H1 (cell line): ENCODE measurements at regions not wholly inside any gene's neighbourhood (a gene's known extent, or its start where the extent isn't known, plus 50 kb on each side); places are given as distances from the start of the nearest gene placed in this dataset.

Source experiments
- CTCF ChIA-PET: fragments of 300-600 bp; sonication (Branson Sonifier 250); formaldehyde crosslinking; loops from one replicate; lab custom pipeline; 2021; ENCODE audit not compliant: partially characterized antibody; lab: Charles Lee
- POLR2A ChIA-PET: fragments of 300-600 bp; sonication (Branson Sonifier 250); formaldehyde crosslinking; loops from one replicate; lab custom pipeline; 2021; ENCODE audit warnings: inconsistent platforms; ENCODE audit not compliant: partially characterized antibody; lab: Charles Lee
- DNase-seq, 2 experiments: peaks; one replicate each; pipeline versions ENCODE4 v3.0.0 to v3.0.0-alpha.2; 2010 to 2022; ENCODE audit warnings: low spot score in 2 of 2, low read depth in 1 of 2, mixed read lengths in 1 of 2
- FAIRE-seq: peaks from 2 replicates; lab custom pipeline; 2011; peaks lifted over from hg19 to GRCh38; lab: Jason Lieb, UNC
- H2AFZ ChIP-seq: 2 replicates; pipeline ENCODE4 v1.8.1; 2012; ENCODE audit warnings: low read length, inconsistent platforms
- H2AK5ac ChIP-seq: 2 replicates; pipeline ENCODE4 v1.6.1; 2013; ENCODE audit warnings: low read depth, low read length
- H2BK120ac ChIP-seq: replicated peaks from 2 replicates; pipeline ENCODE3; 2013; ENCODE audit warnings: low read depth, low read length, inconsistent platforms
- H2BK12ac ChIP-seq: 2 replicates; pipeline ENCODE4 v1.6.1; 2013; ENCODE audit warnings: low read depth, low read length
- H2BK15ac ChIP-seq: 2 replicates; pipeline ENCODE4 v1.6.1; 2013; ENCODE audit warnings: low read length
- H2BK20ac ChIP-seq: 2 replicates; pipeline ENCODE4 v1.6.1; 2013; ENCODE audit warnings: low read length
- H2BK5ac ChIP-seq: 2 replicates; pipeline ENCODE4 v1.6.1; 2013; ENCODE audit warnings: low read depth, low read length
- H3K14ac ChIP-seq: 2 replicates; pipeline ENCODE4 v1.6.1; 2013; ENCODE audit warnings: inconsistent platforms; ENCODE audit not compliant: insufficient read length
- H3K18ac ChIP-seq: 2 replicates; pipeline ENCODE4 v1.6.1; 2013; ENCODE audit warnings: low read length; ENCODE audit errors: extremely low read depth
- H3K23ac ChIP-seq: 2 replicates; pipeline ENCODE4 v1.6.1; 2013; ENCODE audit warnings: inconsistent platforms; ENCODE audit not compliant: insufficient read length
- H3K23me2 ChIP-seq: 2 replicates; pipeline ENCODE4 v1.6.1; 2013; ENCODE audit warnings: low read depth, low read length
- H3K27ac ChIP-seq: 2 replicates; pipeline ENCODE4 v1.6.1; 2011; ENCODE audit warnings: low read depth, low read length, inconsistent platforms
- H3K27me3 ChIP-seq, 4 experiments: replicated peaks in 1 of 4; 1 replicate in 1 of 4; 2 replicates in 3 of 4; pipeline versions ENCODE4 v1.6.1 to v1.8.1; 2011 to 2013; ENCODE audit warnings: low read length in 3 of 4, mild to moderate bottlenecking in 3 of 4, inconsistent platforms in 2 of 4, mixed read lengths in 2 of 4, moderate library complexity in 1 of 4; ENCODE audit not compliant: control insufficient read depth in 3 of 4, insufficient read depth in 3 of 4; ENCODE audit errors: extremely low read depth in 1 of 4
- H3K36me3 ChIP-seq, 4 experiments: 2 replicates each; pipeline versions ENCODE4 v1.6.1 to v1.8.1; 2011 to 2013; ENCODE audit warnings: mild to moderate bottlenecking in 4 of 4, low read length in 3 of 4, moderate library complexity in 2 of 4, control low read depth in 1 of 4, inconsistent platforms in 1 of 4; ENCODE audit not compliant: insufficient read depth in 4 of 4, control insufficient read depth in 2 of 4
- H3K4ac ChIP-seq: replicated peaks from 2 replicates; pipeline ENCODE3; 2013; ENCODE audit warnings: low read length, low read depth, mixed read lengths, inconsistent platforms; ENCODE audit not compliant: insufficient read length
- H3K4me1 ChIP-seq, 4 experiments: replicated peaks in 1 of 4; 1 replicate in 1 of 4; 2 replicates in 3 of 4; pipeline versions ENCODE4 v1.6.1 to v1.8.1; 2011 to 2013; ENCODE audit warnings: low read length in 3 of 4, inconsistent platforms in 2 of 4, mixed read lengths in 1 of 4; ENCODE audit not compliant: insufficient read depth in 4 of 4, control insufficient read depth in 3 of 4
- H3K4me2 ChIP-seq, 2 experiments: 2 replicates each; pipeline versions ENCODE4 v1.6.1 to v1.8.1; 2011 to 2013; ENCODE audit warnings: low read depth in 2 of 2, low read length in 2 of 2, control low read depth in 1 of 2, inconsistent platforms in 1 of 2, mild to moderate bottlenecking in 1 of 2; ENCODE audit not compliant: insufficient read depth in 1 of 2
- H3K4me3 ChIP-seq, 4 experiments: fragments of 200-600, 300-600 bp in 1 of 4; sonication (generic), shearing (Covaris generic), sonication (Bioruptor Twin) in 1 of 4; 2 replicates each; pipeline versions ENCODE4 v1.5.1 to v1.8.1; 2011 to 2016; ENCODE audit warnings: low read length in 4 of 4, low read depth in 3 of 4, control low read depth in 2 of 4, inconsistent platforms in 2 of 4, mild to moderate bottlenecking in 2 of 4, mixed read lengths in 1 of 4, moderate library complexity in 1 of 4; ENCODE audit not compliant: insufficient read depth in 2 of 4; ENCODE audit errors: extremely low read depth in 1 of 4
- H3K56ac ChIP-seq: replicated peaks from 2 replicates; pipeline ENCODE3; 2013; ENCODE audit warnings: low read depth, mild to moderate bottlenecking, mixed read lengths, low read length, inconsistent platforms; ENCODE audit not compliant: insufficient read length
- H3K79me1 ChIP-seq: 2 replicates; pipeline ENCODE4 v1.6.1; 2013; ENCODE audit warnings: low read depth, low read length, control low read depth
- H3K79me2 ChIP-seq, 2 experiments: 2 replicates each; pipeline versions ENCODE4 v1.6.1 to v1.8.1; 2012 to 2013; ENCODE audit warnings: low read length in 2 of 2, mild to moderate bottlenecking in 2 of 2, inconsistent platforms in 1 of 2; ENCODE audit not compliant: insufficient read depth in 2 of 2, control insufficient read depth in 1 of 2
- H3K9ac ChIP-seq, 4 experiments: replicated peaks in 1 of 4; 1 replicate in 1 of 4; 2 replicates in 3 of 4; pipeline versions ENCODE4 v1.6.1 to v1.8.1; 2011 to 2013; ENCODE audit warnings: low read depth in 3 of 4, low read length in 3 of 4, control low read depth in 2 of 4, mild to moderate bottlenecking in 2 of 4, moderate library complexity in 2 of 4, inconsistent platforms in 1 of 4; ENCODE audit errors: extremely low read depth in 1 of 4
- H3K9me3 ChIP-seq, 2 experiments: 2 replicates each; pipeline versions ENCODE4 v1.6.1 to v1.8.1; 2012 to 2013; ENCODE audit warnings: mild to moderate bottlenecking in 2 of 2, moderate library complexity in 2 of 2, control low read depth in 1 of 2, inconsistent platforms in 1 of 2, low read depth in 1 of 2, low read length in 1 of 2, mixed read lengths in 1 of 2; ENCODE audit not compliant: insufficient read depth in 2 of 2
- H4K20me1 ChIP-seq, 2 experiments: replicated peaks in 1 of 2; 2 replicates each; pipeline versions ENCODE3 to v1.8.1; 2011 to 2013; ENCODE audit warnings: inconsistent platforms in 2 of 2, low read length in 2 of 2, mild to moderate bottlenecking in 1 of 2; ENCODE audit not compliant: insufficient read depth in 2 of 2, control insufficient read depth in 1 of 2
- H4K5ac ChIP-seq: 2 replicates; pipeline ENCODE4 v1.6.1; 2013; ENCODE audit warnings: low read length, low read depth, mixed read lengths, inconsistent platforms; ENCODE audit not compliant: insufficient read length
- H4K8ac ChIP-seq: 2 replicates; pipeline ENCODE4 v1.8.0; 2013; ENCODE audit warnings: mild to moderate bottlenecking, moderate library complexity, low read length, inconsistent platforms; ENCODE audit not compliant: insufficient read depth; ENCODE audit errors: extremely low read depth
- H4K91ac ChIP-seq: replicated peaks from 2 replicates; pipeline ENCODE3; 2013; ENCODE audit warnings: low read length, mixed read lengths, inconsistent platforms; ENCODE audit not compliant: insufficient read length
- CHD1 ChIP-seq: IDR thresholded peaks from 2 replicates; pipeline ENCODE4 v1.6.1; 2012; ENCODE audit warnings: low read depth, low read length, improper control_type of control experiment
- FOSL1 ChIP-seq: IDR thresholded peaks from 2 replicates; pipeline ENCODE4 v1.6.1; 2011; ENCODE audit warnings: mild to moderate bottlenecking, low read depth, low read length, moderate library complexity; ENCODE audit not compliant: insufficient read depth
- SIN3A ChIP-seq, 2 experiments: IDR thresholded peaks in 1 of 2; conservative IDR thresholded peaks in 1 of 2; 2 replicates each; pipeline ENCODE4 v1.6.1; 2011 to 2012; ENCODE audit warnings: low read length in 2 of 2, improper control_type of control experiment in 1 of 2, low read depth in 1 of 2, mild to moderate bottlenecking in 1 of 2
- YY1 ChIP-seq: IDR thresholded peaks from 2 replicates; pipeline ENCODE4 v1.6.1; 2011; ENCODE audit warnings: low read depth, mild to moderate bottlenecking, low read length
- WGBS, 2 experiments: shearing (Covaris generic) in 1 of 2; methylation state at CpG; one replicate each; pipeline versions ENCODE4 v1.1.6 to v1.1.7; 2013 to 2015; ENCODE audit warnings: low lambda C conversion rate in 2 of 2, mixed read lengths in 2 of 2, inconsistent platforms in 1 of 2, low coverage in 1 of 2, missing lambda C conversion rate in 1 of 2; ENCODE audit not compliant: insufficient replicate concordance in 2 of 2, insufficient coverage in 1 of 2, insufficient read length in 1 of 2; ENCODE audit errors: extremely low coverage in 1 of 2, missing lambda C conversion rate in 1 of 2; 5-methylcytosine and 5-hydroxymethylcytosine counted together

DNA sequence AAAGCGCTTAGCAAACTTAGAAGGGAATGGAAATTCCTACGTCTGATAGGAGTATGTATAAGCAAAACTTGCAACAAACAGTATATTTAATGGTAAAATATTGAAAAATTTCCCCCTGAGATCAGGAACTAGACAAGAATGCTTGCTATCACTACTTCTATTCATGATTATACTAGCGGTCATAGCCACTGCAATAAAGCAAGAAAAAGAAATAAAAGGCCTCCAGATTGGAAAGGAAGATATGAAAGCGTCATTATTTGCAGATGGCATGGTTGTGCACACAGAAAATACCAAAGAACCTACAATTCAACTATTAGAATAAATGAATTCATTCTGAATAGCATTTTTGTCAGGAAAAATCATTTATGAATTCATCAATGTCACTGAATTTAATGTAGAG is 87.2 kb upstream of the BCOR start:
- no peak overlapping the region for H3K27ac ChIP-seq

More for the DNA sequence above, 87.2 kb upstream of the BCOR start:
- Histone ChIP-seq H2BK12ac (no peak overlapping the region), H3K4me2 (no peak overlapping the region), H3K56ac (no peak overlapping the region), H2AK5ac (no peak overlapping the region), H3K23me2 (no peaks in the 10 kb centered on the region), H3K4ac (no peak overlapping the region), H4K8ac (no peak overlapping the region), H3K4me1 (no peaks in the 10 kb centered on the region), H4K5ac (no peak overlapping the region), H2BK20ac (no peak overlapping the region), H3K4me3 (no peak overlapping the region), H3K18ac (no peak overlapping the region), H2BK5ac (no peak overlapping the region), H2BK15ac (no peak overlapping the region), H4K20me1 (no peaks in the 10 kb centered on the region), H3K79me1 (no peaks in the 10 kb centered on the region), H3K36me3 (no peaks in the 10 kb centered on the region), H3K9me3 (peaks cover 5 to 12% of the 10 kb centered on the region in 2 experiments; a peak in 3 of 4 replicates), H4K91ac (no peak overlapping the region), H3K23ac (no peak overlapping the region), H3K27me3 (no peaks in the 10 kb centered on the region), H2AFZ (no peak overlapping the region), H3K14ac (no peak overlapping the region), H3K79me2 (no peaks in the 10 kb centered on the region), H3K9ac (no peak overlapping the region), H2BK120ac (no peak overlapping the region)
- ChIA-PET POLR2A (interaction anchor here (1.2 kb wide), 1 partner anchor 10 kb away, joined by 4 read pairs; no protein-coding TSS in a partner anchor), CTCF (no interaction called here)
- FAIRE-seq (no peak), DNase-seq (no peak)
- WGBS, 2 experiments: 94% methylated on average over 4 of the region's 4 CpGs; no CpG with 5 or more reads in 1 of the 2 experiments
- no peak for TF ChIP-seq CHD1
- no peak for TF ChIP-seq SIN3A (conservative IDR thresholded peaks at IDR 0.05 in 1 of 2, IDR thresholded peaks at IDR 0.05 in 1 of 2; ENCODE audit: low read depth in 1 of 2, low read length in 2 of 2)
- TF ChIP-seq YY1: no peak
- no peak for TF ChIP-seq FOSL1
